ENCODE measurements at regions not wholly inside any gene's neighbourhood (a gene's known extent, or its start where the extent isn't known, plus 50 kb on each side); places are given as distances from the start of the nearest gene placed in this dataset.

DNA sequence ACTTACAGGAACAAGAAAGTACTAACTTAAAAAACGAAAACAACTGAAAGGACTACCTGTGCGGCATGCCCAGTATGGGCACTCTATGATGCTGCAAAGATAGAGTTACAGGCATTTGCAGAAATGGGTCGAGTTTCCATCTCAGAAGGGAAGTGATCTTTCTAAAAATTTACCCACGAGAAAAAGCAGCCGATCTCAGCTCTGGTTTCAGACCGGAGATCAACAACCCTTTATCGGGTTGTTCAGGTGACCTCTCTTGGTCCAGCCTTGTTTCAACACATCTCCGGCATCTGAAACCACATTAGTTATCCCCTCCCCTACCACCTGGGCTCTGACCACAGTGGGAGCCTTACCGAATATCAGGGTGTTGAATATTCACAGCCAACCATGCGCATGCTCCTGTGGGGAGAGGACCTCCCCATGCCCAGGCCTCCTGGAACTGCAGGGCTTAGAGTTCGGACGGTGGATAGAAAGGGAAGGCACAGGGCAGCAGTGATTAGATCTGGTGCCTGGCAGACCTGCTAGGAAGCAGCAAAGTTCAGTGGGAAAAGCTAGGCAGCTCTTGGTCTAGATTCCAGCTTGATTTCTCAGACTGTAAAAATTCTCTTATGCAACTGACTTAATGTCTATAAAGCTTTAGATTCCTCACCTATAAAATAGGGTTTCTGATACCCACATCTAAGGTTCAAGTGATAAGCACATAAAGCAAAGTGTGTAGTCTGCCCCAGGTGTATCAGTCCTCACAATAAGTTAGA lies 906.0 kb downstream of the VRK1 start:
- DNase-seq: no peak

DNA sequence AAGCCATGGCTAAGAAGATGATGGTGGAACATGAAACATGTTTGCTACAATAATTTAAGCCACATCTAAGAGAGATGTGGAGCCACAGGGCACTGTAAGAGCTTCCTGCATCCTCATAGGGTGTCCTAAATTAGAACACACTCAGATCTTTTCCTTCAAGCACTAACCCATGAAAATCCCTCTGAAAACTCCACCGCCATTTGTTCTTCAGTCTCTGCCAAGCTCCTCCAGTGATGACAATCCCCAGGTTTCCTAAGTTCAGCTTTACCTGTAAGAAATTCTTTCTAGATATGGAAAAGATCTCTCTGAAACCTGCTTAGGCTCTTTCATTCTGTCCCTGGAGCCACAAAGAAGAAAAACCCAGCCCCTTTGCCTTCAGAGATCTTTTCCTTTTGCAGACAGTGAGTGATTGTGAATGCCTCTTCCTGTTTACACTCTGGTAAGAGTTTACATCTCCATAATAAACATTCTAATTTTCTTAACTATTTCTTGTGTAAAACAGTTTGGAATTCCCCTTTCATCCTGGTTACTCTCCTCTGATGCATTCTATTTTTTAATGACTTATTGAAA lies 907.2 kb downstream of the VRK1 start:
- no peak for DNase-seq

DNA sequence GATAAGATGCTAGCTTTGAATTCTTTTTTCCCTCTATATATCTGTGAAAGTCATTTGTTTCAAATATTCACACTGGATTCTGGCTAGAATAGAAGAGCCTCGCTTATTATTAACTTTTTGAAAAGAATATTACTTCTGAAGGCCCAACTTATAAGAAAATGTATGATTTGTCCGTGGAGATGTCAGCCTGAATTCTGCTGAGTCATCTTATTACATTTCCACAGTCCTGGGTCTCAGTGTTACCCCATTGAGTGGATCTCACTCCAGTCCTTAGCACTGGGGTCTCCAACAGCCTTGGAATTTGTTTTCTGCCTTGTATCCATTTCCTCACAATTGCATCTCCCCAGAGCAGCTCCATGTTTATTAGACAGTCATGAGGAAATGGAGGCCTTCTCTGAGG lies 907.9 kb downstream of the VRK1 start:
- DNase-seq: no peak

- no peak for DNase-seq
Observed at GRCh38 chr14:97705976-97706375, 908.8 kb downstream of the VRK1 start.

DNA sequence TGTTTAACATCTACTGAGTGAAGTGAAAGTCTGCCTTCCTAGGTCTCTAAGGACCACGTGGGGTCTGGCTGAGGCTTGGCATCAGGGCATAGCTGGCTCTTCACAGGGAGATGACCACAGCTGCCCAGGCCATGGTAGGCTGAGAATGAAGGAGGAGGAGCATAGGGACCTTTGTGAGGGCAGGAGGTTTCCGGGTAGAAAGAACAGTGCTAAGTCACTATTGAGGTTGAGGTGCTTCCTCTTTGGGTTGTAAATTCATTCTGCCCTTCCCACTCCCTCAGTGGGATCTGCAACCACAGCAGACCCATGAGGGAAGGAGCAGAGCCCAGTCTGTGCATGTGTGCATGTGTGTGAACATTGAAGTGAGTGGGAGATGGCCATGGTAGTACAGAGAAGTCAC lies 909.6 kb downstream of the VRK1 start:
- DNase-seq: no peak

- no peak for DNase-seq
Observed at GRCh38 chr14:97707603-97708002, 910.4 kb downstream of the VRK1 start.

GRCh38 chr14:97709552-97709951 lies 912.4 kb downstream of the VRK1 start:
- no peak for DNase-seq

DNA sequence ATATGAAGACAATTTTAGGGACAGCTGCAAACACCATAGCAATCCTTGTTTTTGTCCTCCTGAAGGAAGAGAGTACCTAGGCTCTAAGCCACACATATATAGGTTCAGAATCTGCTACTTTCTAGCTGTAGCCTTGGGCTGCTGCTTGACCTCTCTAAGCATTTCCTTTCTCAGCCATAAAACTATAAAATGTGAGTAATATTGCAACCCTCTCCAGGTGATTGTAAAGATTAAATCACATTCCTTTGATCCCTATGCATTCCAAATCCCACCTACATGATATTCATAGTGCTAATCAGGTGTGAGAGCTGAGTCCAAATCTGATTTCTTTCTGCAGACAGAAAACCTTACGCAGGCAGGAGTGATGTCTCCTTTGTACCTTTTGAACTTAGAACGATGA lies 913.5 kb downstream of the VRK1 start:
- no peak for DNase-seq

- no peak for DNase-seq
Observed at GRCh38 chr14:97712471-97712870, 915.3 kb downstream of the VRK1 start.

DNA sequence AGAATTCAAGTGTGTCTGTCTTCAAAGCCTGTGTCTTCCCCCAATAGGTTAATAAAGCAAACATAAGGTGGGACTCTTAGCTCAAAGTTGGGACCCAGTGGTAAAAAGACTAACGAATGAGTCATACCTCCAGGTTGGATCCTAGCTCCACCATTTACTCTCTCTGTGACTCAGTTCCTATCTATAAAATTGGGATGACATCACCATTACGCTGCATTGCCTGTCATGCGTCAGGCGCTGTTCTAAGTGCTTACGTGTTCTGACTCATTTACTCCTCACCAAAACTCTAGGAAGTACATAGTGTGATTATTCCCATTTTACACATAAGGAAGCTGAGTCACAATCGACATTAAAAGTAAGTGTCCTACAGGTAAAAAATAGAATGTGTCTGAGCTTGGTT lies 915.8 kb downstream of the VRK1 start:
- DNase-seq: no peak

DNA sequence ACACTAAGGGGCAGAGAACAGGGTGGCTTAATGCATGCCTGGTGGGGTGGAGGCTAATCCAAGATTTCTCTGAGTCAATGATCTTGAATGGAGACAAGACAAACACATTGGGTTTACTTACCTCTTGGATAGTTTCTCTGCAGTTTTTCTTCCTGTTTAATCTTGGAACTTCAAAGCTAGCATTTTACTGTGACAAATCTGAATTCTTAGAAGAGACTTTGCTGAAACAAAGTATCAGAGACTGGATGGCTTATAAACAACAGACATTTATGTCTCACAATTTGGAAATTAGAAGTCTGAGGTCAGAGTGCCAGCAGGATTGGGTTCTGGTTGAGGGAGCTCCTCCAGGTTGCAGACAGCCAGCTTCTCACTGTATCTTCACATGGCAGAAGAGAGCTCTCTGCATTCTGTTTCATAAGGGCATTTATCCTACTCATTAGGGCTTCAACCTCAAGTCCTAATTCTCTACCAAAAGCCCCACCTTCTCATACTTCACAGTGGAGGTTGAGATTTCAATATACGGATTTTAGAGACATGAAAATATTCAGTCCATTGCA lies 921.8 kb downstream of the VRK1 start:
- no peak for DNase-seq

DNA sequence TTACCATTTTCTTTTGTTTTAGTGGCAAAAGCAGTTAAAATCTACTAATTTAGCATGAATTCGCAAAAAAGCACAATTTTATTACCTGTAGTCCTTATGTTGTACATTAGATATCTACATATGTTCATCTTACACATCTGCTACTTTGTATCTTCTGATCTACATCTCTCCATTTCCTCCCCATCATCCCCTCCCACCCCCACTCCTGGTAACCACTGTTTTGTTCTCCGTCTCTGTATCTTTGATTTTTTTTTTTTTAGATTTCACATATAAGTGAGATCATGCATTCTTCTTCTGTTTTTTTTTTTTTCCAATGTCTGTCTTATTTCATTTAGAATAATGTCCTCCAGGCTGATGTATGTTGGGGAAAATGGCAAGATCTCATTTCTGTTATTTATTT lies 922.7 kb downstream of the VRK1 start:
- no peak for DNase-seq

GRCh38 chr14:97723351-97723750 lies 926.2 kb downstream of the VRK1 start:
- no peak for DNase-seq

GRCh38 chr14:97723819-97724218 lies 926.6 kb downstream of the VRK1 start:
- no peak for DNase-seq

- no peak for DNase-seq
Observed at GRCh38 chr14:97724265-97724731, 927.1 kb downstream of the VRK1 start.

- DNase-seq: no peak
Observed at GRCh38 chr14:97726676-97727075, 929.5 kb downstream of the VRK1 start.

GRCh38 chr14:97730706-97731105 lies 933.5 kb downstream of the VRK1 start:
- no peak for DNase-seq

DNA sequence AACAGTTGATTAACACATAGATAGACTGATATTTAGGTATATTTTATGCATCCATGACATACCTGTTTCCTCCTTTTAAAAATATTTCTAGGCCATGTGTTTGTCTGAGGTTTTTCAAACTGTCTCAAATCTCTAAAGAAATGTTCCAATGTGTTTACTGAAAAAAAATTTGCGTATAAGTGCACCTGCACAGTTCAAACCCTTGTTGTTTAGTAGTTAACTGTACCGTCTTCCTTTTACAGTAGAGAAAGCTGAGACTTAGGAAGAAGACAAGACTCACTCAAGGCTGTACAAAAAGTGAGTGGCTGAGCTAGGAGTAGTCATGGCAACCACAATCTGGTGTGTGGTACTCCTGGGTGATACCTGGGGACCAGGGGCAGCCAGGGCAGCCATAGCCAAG lies 934.6 kb downstream of the VRK1 start:
- no peak for DNase-seq

- DNase-seq: no peak
Observed at GRCh38 chr14:97747316-97747715, 950.1 kb downstream of the VRK1 start.

DNA sequence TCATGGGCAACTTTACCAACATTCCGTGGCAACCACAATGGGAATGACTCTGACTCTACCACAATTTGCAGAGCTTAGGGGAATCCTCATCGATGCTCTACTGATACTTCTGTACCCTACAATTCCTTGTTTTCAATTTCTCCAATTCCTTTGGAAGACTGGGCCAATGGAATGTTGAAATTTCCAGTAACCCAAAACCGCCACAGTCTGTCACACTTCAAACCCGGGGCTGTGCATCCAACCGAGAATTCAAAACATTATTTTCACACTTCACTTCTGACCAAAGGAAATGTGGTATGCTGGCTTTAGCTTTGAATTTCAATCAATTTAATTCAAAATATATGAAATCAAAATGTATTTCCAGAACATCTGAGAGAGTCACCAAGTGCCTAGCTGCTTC lies 951.4 kb downstream of the VRK1 start:
- DNase-seq: no peak

GRCh38 chr14:97757491-97757890 lies 960.3 kb downstream of the VRK1 start:
- no peak for DNase-seq

- no peak for DNase-seq
Observed at GRCh38 chr14:97760050-97760449, 962.9 kb downstream of the VRK1 start.

- no peak for DNase-seq
Observed at GRCh38 chr14:97762386-97762785, 965.2 kb downstream of the VRK1 start.

GRCh38 chr14:97771340-97772045 lies 974.3 kb downstream of the VRK1 start:
- DNase-seq: no peak
